Amygdala (tissue), 56 donors: ENCODE measurements at regions not wholly inside any gene's neighbourhood (a gene's known extent, or its start where the extent isn't known, plus 50 kb on each side); places are given as distances from the start of the nearest gene placed in this dataset.

ENCODE experiments used
- DNase-seq, 56 donors: peaks; one replicate each; lab custom pipeline; 2025; lab: John Stamatoyannopoulos, UW

- no peak for DNase-seq
Observed at GRCh38 chr9:134227451-134228411, 63.4 kb upstream of the RNU6ATAC start.

- no peak for DNase-seq
Observed at GRCh38 chr9:134228649-134229048, 64.3 kb upstream of the RNU6ATAC start.

- DNase-seq, result no peak
Observed at GRCh38 chr9:134229466-134230091, 65.2 kb upstream of the RNU6ATAC start.

GRCh38 chr9:134230092-134230941, 66.0 kb upstream of the RNU6ATAC start:
- peak in 1 of 56 donors; percentile 44 for DNase-seq

- no peak for DNase-seq
Observed at GRCh38 chr9:134230942-134231325, 66.6 kb upstream of the RNU6ATAC start.

- DNase-seq, result peak in 7 of 56 donors; percentile 6 to 67 (median 15)
Observed at GRCh38 chr9:134231330-134231745, 67.0 kb upstream of the RNU6ATAC start.

DNA sequence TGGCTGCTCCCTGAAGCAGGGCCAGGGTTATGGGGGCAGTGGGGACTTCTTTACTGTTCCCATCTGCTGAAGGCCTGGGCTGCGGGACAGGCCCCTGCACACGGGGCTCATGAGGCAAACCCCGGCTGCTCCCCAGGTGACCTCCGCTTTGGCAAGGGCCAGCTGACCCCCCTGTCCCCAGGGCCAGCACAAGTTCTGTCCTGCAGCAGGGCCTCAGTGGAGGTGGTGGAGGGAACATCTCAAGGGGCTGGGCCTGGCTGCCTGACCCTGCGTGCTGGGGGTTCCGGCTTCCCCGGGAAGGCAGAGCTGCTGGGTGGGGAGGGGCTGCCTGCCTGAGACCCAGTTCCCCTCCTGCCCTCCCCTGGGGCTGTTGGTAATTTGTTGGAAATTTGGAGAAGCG, 67.4 kb upstream of the RNU6ATAC start:
- DNase-seq, result no peak

DNA sequence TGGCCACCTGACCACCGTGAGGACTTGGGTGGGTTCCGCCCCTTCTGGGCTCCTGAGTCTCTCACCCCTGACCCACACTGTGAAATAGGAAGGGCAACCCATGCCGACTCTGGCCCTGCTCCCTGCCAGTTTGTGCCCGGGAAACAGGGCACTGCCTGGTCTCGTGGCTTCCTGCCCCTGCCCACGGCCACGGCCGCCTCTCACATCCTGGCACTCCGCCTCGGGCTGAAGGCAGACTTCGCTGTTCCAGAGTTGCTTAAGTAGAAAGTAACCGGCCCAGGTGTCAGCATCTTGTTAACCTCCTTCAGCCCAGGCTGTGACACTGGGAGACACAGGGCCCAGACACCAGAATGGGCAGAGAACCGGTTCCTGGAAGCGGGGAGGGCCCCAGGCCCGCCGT, 68.7 kb upstream of the RNU6ATAC start:
- peak in 5 of 56 donors; percentile 9 to 27 (median 23) for DNase-seq

- DNase-seq, result no peak
Observed at GRCh38 chr9:134234001-134234660, 69.8 kb upstream of the RNU6ATAC start.

- DNase-seq, result no peak
Observed at GRCh38 chr9:134234687-134235359, 70.5 kb upstream of the RNU6ATAC start.

DNA sequence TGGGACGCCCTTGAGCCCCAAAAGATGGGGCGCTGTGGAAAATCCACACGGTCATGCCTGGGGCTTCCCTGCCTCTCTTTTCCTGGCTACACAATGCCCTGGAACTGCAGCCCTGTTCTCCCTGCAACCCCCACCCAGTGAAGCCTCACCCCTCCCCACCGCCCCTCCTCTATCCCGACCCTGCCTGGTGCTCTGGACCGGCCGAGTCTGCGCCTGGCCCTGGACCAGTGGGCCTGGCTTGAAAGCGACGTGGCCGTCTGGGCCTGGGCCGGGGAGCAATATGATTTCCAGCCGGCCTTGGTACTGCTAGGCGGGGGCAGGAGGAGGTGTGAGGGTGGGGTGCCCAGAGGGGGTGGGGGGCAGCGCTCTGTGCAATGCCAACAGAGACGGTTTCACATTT, 71.0 kb upstream of the RNU6ATAC start:
- no peak for DNase-seq

DNA sequence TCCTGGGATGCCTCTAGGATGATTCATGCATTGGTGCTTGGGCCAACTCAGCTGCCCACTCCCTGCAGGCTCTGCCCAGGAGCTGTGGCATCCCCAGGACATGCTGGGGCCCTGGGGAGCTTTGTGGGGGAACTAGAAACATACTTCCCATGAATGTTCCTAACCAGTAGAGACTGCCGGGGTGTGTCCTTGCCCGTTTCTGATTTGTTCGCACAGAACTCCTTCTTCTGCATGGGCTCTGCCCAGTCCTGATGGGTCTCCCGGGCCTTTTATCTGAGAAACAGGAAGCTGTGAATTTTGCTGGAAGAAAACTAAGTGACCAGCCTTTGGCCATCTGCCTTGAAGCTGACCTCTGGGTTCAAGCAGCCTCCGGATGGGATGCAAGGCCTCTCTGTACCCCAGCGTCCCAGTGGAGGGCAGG, 71.6 kb upstream of the RNU6ATAC start:
- no peak for DNase-seq

GRCh38 chr9:134236935-134237629, 72.7 kb upstream of the RNU6ATAC start:
- no peak for DNase-seq

DNA sequence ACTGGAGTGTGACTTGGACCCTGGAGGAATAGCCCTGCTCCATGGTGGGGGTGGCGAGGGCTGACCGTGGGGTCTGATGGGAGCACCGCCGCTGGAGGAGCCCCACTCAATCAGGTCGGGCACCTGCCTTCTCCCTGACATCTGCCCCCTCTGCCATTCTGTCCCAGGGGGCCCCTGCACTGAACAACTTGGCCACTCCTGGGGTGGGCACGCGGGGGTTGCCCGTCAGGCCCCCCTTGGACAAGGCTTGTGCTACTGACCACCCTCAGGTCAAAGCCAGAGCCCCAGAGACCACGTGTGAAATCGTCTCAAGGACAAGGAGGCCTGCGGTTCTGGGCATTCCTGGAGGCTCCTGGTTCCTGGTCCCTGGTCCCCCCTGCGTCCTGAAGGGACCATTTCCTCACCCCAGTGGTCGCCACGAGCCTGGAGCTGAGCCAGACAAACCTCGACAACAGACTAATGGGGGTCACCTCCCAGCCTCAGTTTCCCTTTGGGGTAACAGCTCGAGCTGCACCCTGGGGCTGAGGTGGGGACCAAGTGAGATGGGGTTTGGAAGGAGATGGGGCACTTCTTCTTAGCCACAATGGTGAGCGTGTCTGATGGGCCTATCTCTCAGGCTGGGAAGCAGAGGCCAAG, 73.4 kb upstream of the RNU6ATAC start:
- DNase-seq, result no peak

DNA sequence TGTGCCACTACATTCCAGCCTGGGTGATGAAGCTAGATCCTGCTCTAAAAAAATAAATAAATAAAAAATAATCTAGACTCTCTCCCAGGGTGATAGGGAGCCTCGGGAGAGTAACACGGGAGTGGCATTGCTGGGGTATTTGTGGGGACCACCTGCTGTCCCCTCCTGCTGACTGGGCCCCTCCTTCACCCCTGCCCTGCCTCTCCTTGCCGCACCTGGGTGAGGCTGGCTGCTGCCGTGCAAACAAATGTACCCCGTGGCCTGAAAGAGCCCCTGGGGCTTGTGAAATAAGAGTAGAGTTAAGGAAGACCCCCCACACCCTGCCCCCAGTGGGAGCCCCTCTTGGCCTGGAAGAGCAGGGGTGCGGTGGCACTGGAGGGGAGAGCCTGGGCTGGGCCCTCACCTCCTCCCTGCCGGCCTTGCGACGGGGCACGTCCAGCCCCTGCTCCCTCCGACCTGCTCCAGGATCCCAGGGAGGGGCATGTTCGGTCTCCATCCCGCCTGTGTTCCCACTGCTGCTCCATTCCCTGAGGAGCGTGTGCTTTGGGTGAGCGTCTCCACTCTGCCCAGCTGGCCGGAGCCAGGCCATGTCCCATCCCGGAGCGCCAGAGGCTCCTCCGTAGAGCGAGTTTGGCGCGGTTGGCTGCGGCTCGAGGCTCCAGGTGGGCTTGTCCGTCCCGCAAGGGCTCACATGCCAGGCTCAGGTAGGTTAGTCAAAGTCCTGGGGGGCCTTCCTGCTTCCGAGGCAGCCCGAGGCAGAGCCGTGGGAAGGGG, 75.0 kb upstream of the RNU6ATAC start:
- no peak for DNase-seq

- DNase-seq, result no peak
Observed at GRCh38 chr9:134239939-134240338, 75.6 kb upstream of the RNU6ATAC start.

GRCh38 chr9:134240361-134240760, 76.0 kb upstream of the RNU6ATAC start:
- DNase-seq, result no peak

DNA sequence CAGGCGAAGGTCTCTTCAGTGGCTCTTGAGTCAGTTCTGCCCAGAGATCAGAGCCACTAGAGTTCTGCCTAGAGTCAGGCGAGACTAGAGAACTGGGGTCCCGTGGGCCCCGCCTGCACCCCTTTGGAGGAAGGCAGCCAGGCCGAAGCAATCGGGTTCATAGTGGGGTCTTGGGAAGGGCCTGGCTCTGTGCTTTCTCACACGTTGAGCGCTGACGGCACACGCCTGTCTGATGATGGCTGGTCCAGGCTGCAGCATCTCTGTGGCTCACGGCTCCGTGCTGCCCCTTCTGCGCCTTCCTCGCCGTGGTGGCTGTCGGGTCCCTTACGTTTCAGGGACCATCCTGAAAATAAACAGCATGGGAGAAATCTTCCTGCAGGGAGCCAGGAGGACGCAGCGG, 78.3 kb upstream of the RNU6ATAC start:
- no peak for DNase-seq
